ENCODE measurements at regions not wholly inside any gene's neighbourhood (a gene's known extent, or its start where the extent isn't known, plus 50 kb on each side); places are given as distances from the start of the nearest gene placed in this dataset.

DNA sequence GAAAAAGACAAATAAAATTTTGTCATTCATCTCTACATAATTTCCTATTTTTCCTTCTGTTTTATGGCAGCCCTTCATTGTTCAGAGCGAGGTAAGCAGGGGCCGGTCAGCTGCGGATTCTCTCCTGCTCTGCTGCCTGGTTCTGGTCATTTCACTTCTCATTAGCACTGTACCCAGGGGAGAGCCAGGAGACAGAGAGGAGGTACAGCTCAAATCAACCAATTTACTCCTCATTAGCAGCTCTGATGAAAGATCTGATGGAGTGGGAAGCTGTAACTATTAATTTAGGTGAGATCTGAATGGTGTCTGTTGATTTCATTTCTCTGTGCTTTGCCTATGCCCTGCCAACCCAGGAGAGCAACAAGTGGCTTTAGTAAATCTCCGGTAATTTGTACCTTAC, 241.5 kb upstream of the PFKP start:
- H3K4me1 ChIP-seq (ENCODE audit: control insufficient read depth in 2 of 2, insufficient read depth in 2 of 2, low read length in 2 of 2): no peaks in the 10 kb centered on the region
- DNase-seq: no peak
- 89% methylated on average over 3 of the region's 4 CpGs for WGBS (ENCODE audit: insufficient coverage)
- H3K27me3 ChIP-seq (replicated peaks in 1 of 4; ENCODE audit: control extremely low read depth in 1 of 4, control insufficient read depth in 3 of 4, insufficient read depth in 4 of 4, low read length in 3 of 4): peaks cover 0 to 6% (median 0%) of the 10 kb centered on the region in 4 experiments
- ChIA-PET POLR2A (no interaction called here), CTCF (no interaction called here)
- H3K4me3 ChIP-seq (ENCODE audit: control extremely low read depth in 1 of 5, extremely low read depth in 1 of 5, insufficient read depth in 1 of 5, low read depth in 2 of 5, low read length in 4 of 5): no peak overlapping the region
- no peak for ATAC-seq (ENCODE audit: low read depth)
- H3K9ac ChIP-seq (ENCODE audit: low read length): no peak overlapping the region
- Mint-ChIP-seq H3K4me3 (no peak overlapping the region), H3K9me3 (ENCODE audit: insufficient read depth) (no peaks in the 10 kb centered on the region), H3K27ac (no peak overlapping the region), H3K4me1 (no peaks in the 10 kb centered on the region), H3K27me3 (peaks cover 12% of the 10 kb centered on the region)
- H3K4me2 ChIP-seq (replicated peaks; ENCODE audit: low read depth, low read length, poor library complexity, severe bottlenecking): no peak overlapping the region
- no peak overlapping the region for H2AFZ ChIP-seq (ENCODE audit: insufficient read depth, low read depth, low read length, poor library complexity, severe bottlenecking)
- no peaks in the 10 kb centered on the region for H3K79me2 ChIP-seq (ENCODE audit: control insufficient read depth, insufficient read depth, low read length)
- H3K9me3 ChIP-seq (ENCODE audit: control extremely low read depth in 1 of 3, control insufficient read depth in 2 of 3, insufficient read depth in 1 of 3, low read length in 2 of 3): no peaks in the 10 kb centered on the region
- TF ChIP-seq EZH2 (IDR thresholded peaks at IDR 0.05; ENCODE audit: borderline replicate concordance, insufficient read depth, low read depth, low read length, poor library complexity, severe bottlenecking): no peak
- TF ChIP-seq, protein P1, sequence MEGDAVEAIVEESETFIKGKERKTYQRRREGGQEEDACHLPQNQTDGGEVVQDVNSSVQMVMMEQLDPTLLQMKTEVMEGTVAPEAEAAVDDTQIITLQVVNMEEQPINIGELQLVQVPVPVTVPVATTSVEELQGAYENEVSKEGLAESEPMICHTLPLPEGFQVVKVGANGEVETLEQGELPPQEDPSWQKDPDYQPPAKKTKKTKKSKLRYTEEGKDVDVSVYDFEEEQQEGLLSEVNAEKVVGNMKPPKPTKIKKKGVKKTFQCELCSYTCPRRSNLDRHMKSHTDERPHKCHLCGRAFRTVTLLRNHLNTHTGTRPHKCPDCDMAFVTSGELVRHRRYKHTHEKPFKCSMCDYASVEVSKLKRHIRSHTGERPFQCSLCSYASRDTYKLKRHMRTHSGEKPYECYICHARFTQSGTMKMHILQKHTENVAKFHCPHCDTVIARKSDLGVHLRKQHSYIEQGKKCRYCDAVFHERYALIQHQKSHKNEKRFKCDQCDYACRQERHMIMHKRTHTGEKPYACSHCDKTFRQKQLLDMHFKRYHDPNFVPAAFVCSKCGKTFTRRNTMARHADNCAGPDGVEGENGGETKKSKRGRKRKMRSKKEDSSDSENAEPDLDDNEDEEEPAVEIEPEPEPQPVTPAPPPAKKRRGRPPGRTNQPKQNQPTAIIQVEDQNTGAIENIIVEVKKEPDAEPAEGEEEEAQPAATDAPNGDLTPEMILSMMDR (IDR thresholded peaks at IDR 0.05): no peak
- H4K20me1 ChIP-seq (ENCODE audit: control insufficient read depth, insufficient read depth, low read length, poor library complexity, severe bottlenecking): no peaks in the 10 kb centered on the region
- intact Hi-C loops (cut with micrococcal nuclease): no loop called here
- H3K36me3 ChIP-seq (replicated peaks in 1 of 2; ENCODE audit: control extremely low read depth in 1 of 2, control insufficient read depth in 1 of 2, extremely low read depth in 1 of 2, insufficient read depth in 2 of 2, low read length in 1 of 2): no peaks in the 10 kb centered on the region
- no peak overlapping the region for H3K27ac ChIP-seq (ENCODE audit: low read length in 2 of 2)

DNA sequence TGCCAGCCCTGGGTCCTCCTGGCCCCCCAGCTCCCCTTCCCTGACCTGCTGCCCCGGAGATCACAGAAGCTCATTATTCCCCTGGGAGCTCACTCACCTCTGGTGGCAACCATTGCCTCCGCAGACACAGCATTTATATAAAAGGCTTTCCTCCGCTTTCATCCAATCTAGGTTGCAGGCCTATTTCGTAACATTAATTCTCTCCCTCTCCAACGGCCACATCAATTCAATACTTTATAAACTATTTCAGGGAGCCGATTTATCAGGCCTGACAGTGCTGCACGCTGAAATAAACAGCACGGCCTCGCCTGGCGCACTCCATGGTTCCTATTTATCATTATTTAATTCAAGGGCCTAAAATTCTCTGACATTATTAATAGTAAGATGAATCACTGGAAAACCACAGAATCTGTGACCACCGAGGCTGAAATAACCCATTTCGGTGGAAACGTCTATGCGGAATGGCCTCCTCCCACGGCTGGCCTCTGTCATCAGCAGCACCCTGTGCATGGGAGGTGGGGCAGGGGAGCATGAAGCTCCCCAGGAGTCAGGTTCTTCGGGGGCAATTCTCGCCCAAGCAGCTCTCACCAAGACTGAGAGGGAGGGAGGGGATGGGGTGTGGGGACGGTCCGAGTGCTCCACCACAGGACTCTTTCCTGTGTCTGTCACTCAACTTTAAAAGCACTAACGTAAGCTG, 249.3 kb upstream of the PFKP start:
- WGBS (ENCODE audit: insufficient coverage): 82% methylated on average over 11 of the region's 20 CpGs
- H2AFZ ChIP-seq (ENCODE audit: insufficient read depth, low read depth, low read length, poor library complexity, severe bottlenecking): no peak overlapping the region
- H3K9me3 Mint-ChIP-seq (ENCODE audit: insufficient read depth): no peaks in the 10 kb centered on the region
- H3K4me1 ChIP-seq (ENCODE audit: control insufficient read depth in 2 of 2, insufficient read depth in 2 of 2, low read length in 2 of 2): no peaks in the 10 kb centered on the region
- TF ChIP-seq EZH2 (IDR thresholded peaks at IDR 0.05; ENCODE audit: borderline replicate concordance, insufficient read depth, low read depth, low read length, poor library complexity, severe bottlenecking): no peak
- TF ChIP-seq, protein P1 (IDR thresholded peaks at IDR 0.05): no peak
- ChIA-PET POLR2A (no interaction called here), CTCF (no interaction called here)
- no peak overlapping the region for H3K4me2 ChIP-seq (replicated peaks; ENCODE audit: low read depth, low read length, poor library complexity, severe bottlenecking)
- H3K27ac ChIP-seq (ENCODE audit: low read length in 2 of 2): no peak overlapping the region
- H3K9me3 ChIP-seq (ENCODE audit: control extremely low read depth in 1 of 3, control insufficient read depth in 2 of 3, insufficient read depth in 1 of 3, low read length in 2 of 3): no peaks in the 10 kb centered on the region
- H3K27me3 ChIP-seq (replicated peaks in 1 of 4; ENCODE audit: control extremely low read depth in 1 of 4, control insufficient read depth in 3 of 4, insufficient read depth in 4 of 4, low read length in 3 of 4): no peaks in the 10 kb centered on the region
- no peaks in the 10 kb centered on the region for H4K20me1 ChIP-seq (ENCODE audit: control insufficient read depth, insufficient read depth, low read length, poor library complexity, severe bottlenecking)
- H3K27ac Mint-ChIP-seq: no peak overlapping the region
- H3K4me1 Mint-ChIP-seq: no peaks in the 10 kb centered on the region
- H3K27me3 Mint-ChIP-seq: no peaks in the 10 kb centered on the region
- ATAC-seq (ENCODE audit: low read depth) (no peak), DNase-seq (no peak)
- H3K9ac ChIP-seq (ENCODE audit: low read length): no peak overlapping the region
- no peaks in the 10 kb centered on the region for H3K36me3 ChIP-seq (replicated peaks in 1 of 2; ENCODE audit: control extremely low read depth in 1 of 2, control insufficient read depth in 1 of 2, extremely low read depth in 1 of 2, insufficient read depth in 2 of 2, low read length in 1 of 2)
- H3K4me3 ChIP-seq (ENCODE audit: control extremely low read depth in 1 of 5, extremely low read depth in 1 of 5, insufficient read depth in 1 of 5, low read depth in 2 of 5, low read length in 4 of 5): no peak overlapping the region
- no peak overlapping the region for H3K4me3 Mint-ChIP-seq
- no peaks in the 10 kb centered on the region for H3K79me2 ChIP-seq (ENCODE audit: control insufficient read depth, insufficient read depth, low read length)
- intact Hi-C loops (cut with micrococcal nuclease): no loop called here

Measured in B cell (primary cell).